PC-3 (cell line): ENCODE measurements at regions not wholly inside any gene's neighbourhood (a gene's known extent, or its start where the extent isn't known, plus 50 kb on each side); places are given as distances from the start of the nearest gene placed in this dataset.

ENCODE experiments used
- ATAC-seq: fragments of 200-7000 bp; cut with Tn5 transposase; 2 replicates; pipeline ENCODE4 v1.9.1; 2020; ENCODE audit warnings: mild to moderate bottlenecking, moderate library complexity
- BruUV-seq: library from RNA; stranded (reverse); fragments of 400-500 nt; replicated peaks from 2 replicates; lab custom pipeline; 2021; lab: Mats Ljungman, UMichigan
- CTCF ChIA-PET: fragments of 300-600 bp; sonication (Branson Sonifier 250); formaldehyde crosslinking; loops from one replicate; lab custom pipeline; 2022; ENCODE audit warnings: antibody characterized with exemption; lab: Charles Lee
- POLR2A ChIA-PET: fragments of 300-600 bp; sonication (Branson Sonifier 250); formaldehyde crosslinking; loops from one replicate; lab custom pipeline; 2022; ENCODE audit warnings: antibody characterized with exemption; ENCODE audit not compliant: unreplicated experiment; lab: Charles Lee
- DNase-seq: peaks from one replicate; pipeline ENCODE4 v3.0.0-alpha.2; 2015
- H2AFZ ChIP-seq: fragments of 300-600 bp; sonication (generic); 2 replicates; pipeline ENCODE4 v1.6.0; 2016; ENCODE audit warnings: antibody characterized with exemption, low read length
- H3F3A ChIP-seq: fragments of 300-600 bp; sonication (generic); one replicate; pipeline ENCODE4 v1.6.0; 2017; ENCODE audit warnings: antibody characterized with exemption, low read length, control low read depth, mild to moderate bottlenecking; ENCODE audit not compliant: unreplicated experiment
- H3K27ac ChIP-seq: fragments of 300-600 bp; sonication (generic); 2 replicates; pipeline ENCODE4 v1.5.1; 2016; ENCODE audit warnings: mild to moderate bottlenecking, low read length
- H3K27me3 ChIP-seq: fragments of 300-600 bp; sonication (generic); 2 replicates; pipeline ENCODE4 v1.6.1; 2016; ENCODE audit warnings: low read length, mixed read lengths
- H3K36me3 ChIP-seq: fragments of 300-600 bp; sonication (generic); 2 replicates; pipeline ENCODE4 v1.6.1; 2016; ENCODE audit warnings: low read depth, mixed run types, low read length, mixed read lengths
- H3K4me1 ChIP-seq: fragments of 300-600 bp; sonication (generic); 2 replicates; pipeline ENCODE4 v1.5.1; 2016; ENCODE audit warnings: low read length; ENCODE audit not compliant: insufficient read depth
- H3K4me2 ChIP-seq: fragments of 300-600 bp; sonication (generic); 2 replicates; pipeline ENCODE4 v1.6.0; 2016; ENCODE audit warnings: low read length
- H3K4me3 ChIP-seq: fragments of 300-600 bp; sonication (generic); 2 replicates; pipeline ENCODE4 v1.5.1; 2016; ENCODE audit warnings: mild to moderate bottlenecking, low read length, mixed read lengths
- H3K79me2 ChIP-seq: fragments of 300-600 bp; sonication (generic); 2 replicates; pipeline ENCODE4 v1.6.1; 2017; ENCODE audit warnings: low read length, mixed read lengths
- H3K9ac ChIP-seq: fragments of 300-600 bp; sonication (generic); 2 replicates; pipeline ENCODE4 v1.6.0; 2016; ENCODE audit warnings: mild to moderate bottlenecking, low read length
- H3K9me2 ChIP-seq: fragments of 300-600 bp; sonication (generic); replicated peaks from 2 replicates; pipeline ENCODE4 v1.6.1; 2016; ENCODE audit warnings: mixed run types, low read length, mixed read lengths
- H3K9me3 ChIP-seq: fragments of 300-600 bp; sonication (generic); 2 replicates; pipeline ENCODE4 v1.6.1; 2016; ENCODE audit warnings: low read length, mixed read lengths
- H4K20me1 ChIP-seq: fragments of 300-600 bp; sonication (generic); 2 replicates; pipeline ENCODE4 v1.6.1; 2016; ENCODE audit warnings: low read length, mixed read lengths
- EZH2 ChIP-seq: fragments of 300-600 bp; sonication (generic); IDR thresholded peaks from one replicate; pipeline ENCODE4 v1.6.1; 2017; ENCODE audit warnings: antibody characterized with exemption, mild to moderate bottlenecking, low read length; ENCODE audit not compliant: unreplicated experiment
- EZH2phosphoT487 ChIP-seq: fragments of 300-600 bp; sonication (generic); IDR thresholded peaks from 2 replicates; pipeline ENCODE4 v1.6.1; 2018; ENCODE audit warnings: mild to moderate bottlenecking, antibody characterized with exemption, low read length, borderline replicate concordance
- intact Hi-C: fragments of 100-400 bp; cut with micrococcal nuclease; formaldehyde crosslinking; loops from 2 replicates; pipeline ENCODE4 v1.9.0; 2023
- TF ChIP-seq, protein P1 (sequence below): fragments of 300-600 bp; sonication (generic); conservative IDR thresholded peaks from 2 replicates; pipeline ENCODE4 v1.5.1; 2017; ENCODE audit warnings: antibody characterized with exemption, low read depth, mild to moderate bottlenecking, low read length

DNA sequence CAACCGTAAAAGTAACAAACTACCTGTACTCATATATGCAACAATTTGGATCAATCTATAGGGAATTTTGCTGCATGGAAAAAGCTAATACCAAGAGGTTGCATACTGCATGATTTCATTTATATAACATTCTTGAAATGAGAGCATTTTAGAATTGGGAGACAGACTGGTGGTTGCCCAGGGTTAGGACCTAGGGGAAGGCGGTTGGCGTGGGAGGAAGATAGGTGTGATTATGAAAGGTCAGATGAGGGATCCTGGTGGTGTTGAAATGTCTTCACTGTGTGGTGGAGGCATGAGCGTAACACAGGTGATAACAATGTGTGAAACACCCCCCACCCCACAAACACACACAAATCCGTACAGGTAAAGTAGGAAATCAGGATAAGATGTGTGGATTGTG, 176.6 kb upstream of the ZBED5 start:
- Histone ChIP-seq H3F3A (no peaks in the 10 kb centered on the region), H3K27ac (no peak overlapping the region)
- CTCF ChIA-PET, result no interaction called here

DNA sequence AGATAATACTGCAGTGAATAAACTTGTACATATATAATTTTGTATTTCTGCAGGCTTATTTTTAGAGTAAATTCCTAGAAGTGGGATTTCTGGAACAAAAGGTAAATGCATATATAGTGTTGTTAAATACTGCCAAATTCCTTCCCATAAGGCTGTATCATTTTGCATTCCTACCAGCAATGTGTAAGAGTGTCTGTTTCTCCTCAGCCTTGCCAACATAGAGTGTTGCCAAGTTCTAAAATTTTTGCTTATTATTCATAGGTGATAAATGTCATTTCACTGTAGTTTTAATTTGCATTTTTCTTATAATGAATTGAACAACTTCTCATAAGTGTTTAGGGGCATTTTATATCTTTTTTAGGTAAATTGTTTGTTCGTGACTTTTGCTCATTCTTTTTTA, 174.2 kb upstream of the ZBED5 start:
- Histone ChIP-seq H3K79me2 (no peaks in the 10 kb centered on the region), H3K4me1 (peaks cover 12% of the 10 kb centered on the region), H3K4me2 (no peak overlapping the region), H3K4me3 (no peak overlapping the region), H4K20me1 (no peaks in the 10 kb centered on the region), H3F3A (no peaks in the 10 kb centered on the region), H3K27me3 (0 out of 2 replicates have a peak, but pooled peaks cover 3% of the 10 kb centered on the region), H3K9ac (no peak overlapping the region), H2AFZ (no peak overlapping the region), H3K36me3 (no peaks in the 10 kb centered on the region), H3K9me2 (no peaks in the 10 kb centered on the region), H3K27ac (no peak overlapping the region), H3K9me3 (no peaks in the 10 kb centered on the region)
- ATAC-seq, result no peak
- CTCF ChIA-PET, result no interaction called here
- BruUV-seq, result no TSS peak
- no peak for DNase-seq
- POLR2A ChIA-PET, result interaction anchor here (0.7 kb wide), 1 partner anchor 760 kb away, joined by 16 read pairs; no protein-coding TSS in a partner anchor
- intact Hi-C loops, result loop anchor here (10.0 kb wide), 1 partner anchor 593 kb away; the partner anchor contains the start of gene GALNT18
- TF ChIP-seq, protein P1, sequence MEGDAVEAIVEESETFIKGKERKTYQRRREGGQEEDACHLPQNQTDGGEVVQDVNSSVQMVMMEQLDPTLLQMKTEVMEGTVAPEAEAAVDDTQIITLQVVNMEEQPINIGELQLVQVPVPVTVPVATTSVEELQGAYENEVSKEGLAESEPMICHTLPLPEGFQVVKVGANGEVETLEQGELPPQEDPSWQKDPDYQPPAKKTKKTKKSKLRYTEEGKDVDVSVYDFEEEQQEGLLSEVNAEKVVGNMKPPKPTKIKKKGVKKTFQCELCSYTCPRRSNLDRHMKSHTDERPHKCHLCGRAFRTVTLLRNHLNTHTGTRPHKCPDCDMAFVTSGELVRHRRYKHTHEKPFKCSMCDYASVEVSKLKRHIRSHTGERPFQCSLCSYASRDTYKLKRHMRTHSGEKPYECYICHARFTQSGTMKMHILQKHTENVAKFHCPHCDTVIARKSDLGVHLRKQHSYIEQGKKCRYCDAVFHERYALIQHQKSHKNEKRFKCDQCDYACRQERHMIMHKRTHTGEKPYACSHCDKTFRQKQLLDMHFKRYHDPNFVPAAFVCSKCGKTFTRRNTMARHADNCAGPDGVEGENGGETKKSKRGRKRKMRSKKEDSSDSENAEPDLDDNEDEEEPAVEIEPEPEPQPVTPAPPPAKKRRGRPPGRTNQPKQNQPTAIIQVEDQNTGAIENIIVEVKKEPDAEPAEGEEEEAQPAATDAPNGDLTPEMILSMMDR, result no peak
- TF ChIP-seq EZH2 (no peak), EZH2phosphoT487 (no peak)

More for the DNA sequence above, 176.6 kb upstream of the ZBED5 start:
- Histone ChIP-seq H3K4me3 (no peak overlapping the region), H3K27me3 (0 out of 2 replicates have a peak, but pooled peaks cover 3% of the 10 kb centered on the region), H3K79me2 (no peaks in the 10 kb centered on the region), H2AFZ (no peak overlapping the region), H3K9me2 (no peaks in the 10 kb centered on the region), H3K4me1 (no peaks in the 10 kb centered on the region), H3K4me2 (no peak overlapping the region), H3K9ac (no peak overlapping the region), H3K9me3 (no peaks in the 10 kb centered on the region), H3K36me3 (no peaks in the 10 kb centered on the region), H4K20me1 (no peaks in the 10 kb centered on the region)
- TF ChIP-seq EZH2phosphoT487, result no peak
- TF ChIP-seq, protein P1, result no peak
- no peak for TF ChIP-seq EZH2
- POLR2A ChIA-PET, result interaction anchor here (0.7 kb wide), 1 partner anchor 75 kb away, joined by 11 read pairs; no protein-coding TSS in a partner anchor
- no TSS peak for BruUV-seq
- intact Hi-C loops, result loop anchor here (10.0 kb wide), 1 partner anchor 590 kb away; the partner anchor contains the start of gene GALNT18
- ATAC-seq (no peak), DNase-seq (no peak)

DNA sequence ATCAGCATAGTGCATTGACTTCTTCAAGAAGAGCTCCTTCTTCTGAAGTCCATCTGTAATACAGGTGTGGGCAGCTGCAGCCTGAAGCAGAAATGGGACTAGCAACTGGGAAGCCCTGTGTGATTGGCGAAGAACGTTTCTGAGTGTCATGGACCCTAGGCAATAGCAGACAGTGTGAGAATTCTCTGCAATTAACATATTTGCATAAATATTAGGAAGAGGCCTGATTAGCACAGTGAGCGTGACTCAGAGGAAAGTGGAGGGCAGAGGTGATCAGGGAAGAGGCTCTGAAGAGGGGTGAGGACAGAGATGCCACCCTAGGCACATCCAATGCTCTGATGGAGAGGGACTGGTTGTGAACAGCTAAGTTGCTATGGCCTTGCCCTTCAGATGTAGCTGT, 171.2 kb upstream of the ZBED5 start:
- ATAC-seq (no peak), DNase-seq (no peak)
- H3K4me1 ChIP-seq, result peaks cover 17% of the 10 kb centered on the region
- no peaks in the 10 kb centered on the region for H4K20me1 ChIP-seq
- intact Hi-C loops, result loop anchor here (10.0 kb wide), 2 partner anchors 174 to 1016 kb away; partner anchors contain the start of gene ZBED5
- H3K9ac ChIP-seq, result no peak overlapping the region
- H3K9me2 ChIP-seq, result no peaks in the 10 kb centered on the region
- no peak overlapping the region for H3K4me2 ChIP-seq
- ChIA-PET CTCF (interaction anchor here (2.2 kb wide), 1 partner anchor 50 kb away, joined by 14 read pairs; no protein-coding TSS in a partner anchor), POLR2A (no interaction called here)
- no peaks in the 10 kb centered on the region for H3K36me3 ChIP-seq
- no peaks in the 10 kb centered on the region for H3K9me3 ChIP-seq
- H2AFZ ChIP-seq, result no peak overlapping the region
- H3K27ac ChIP-seq, result no peak overlapping the region
- no TSS peak for BruUV-seq
- no peaks in the 10 kb centered on the region for H3F3A ChIP-seq
- H3K27me3 ChIP-seq, result 0 out of 2 replicates have a peak, but pooled peaks cover 3% of the 10 kb centered on the region
- no peaks in the 10 kb centered on the region for H3K79me2 ChIP-seq
- H3K4me3 ChIP-seq, result no peak overlapping the region
- TF ChIP-seq EZH2, result no peak
- TF ChIP-seq, protein P1, result no peak
- no peak for TF ChIP-seq EZH2phosphoT487
